OCI-LY7 (cell line): ENCODE measurements at regions not wholly inside any gene's neighbourhood (a gene's known extent, or its start where the extent isn't known, plus 50 kb on each side); places are given as distances from the start of the nearest gene placed in this dataset.
"Not testable (repeated sequence)": the region's sequence is repeated elsewhere in the genome, so short reads cannot be mapped to it uniquely, and the experiment has no call there.

Source experiments
- CTCF ChIP-seq: fragments of 200-600 bp; sonication (generic); conservative IDR thresholded peaks from 2 replicates; pipeline ENCODE4 v1.5.1; 2014; ENCODE audit warnings: mild to moderate bottlenecking, antibody characterized with exemption, low read length, moderate library complexity, mixed read lengths
- EZH2phosphoT487 ChIP-seq: fragments of 200-600 bp; sonication (generic); IDR thresholded peaks from 2 replicates; pipeline ENCODE4 v1.6.1; 2018; ENCODE audit warnings: low read depth, borderline replicate concordance, mild to moderate bottlenecking, mixed run types, antibody characterized with exemption, low read length, moderate library complexity, mixed read lengths

DNA sequence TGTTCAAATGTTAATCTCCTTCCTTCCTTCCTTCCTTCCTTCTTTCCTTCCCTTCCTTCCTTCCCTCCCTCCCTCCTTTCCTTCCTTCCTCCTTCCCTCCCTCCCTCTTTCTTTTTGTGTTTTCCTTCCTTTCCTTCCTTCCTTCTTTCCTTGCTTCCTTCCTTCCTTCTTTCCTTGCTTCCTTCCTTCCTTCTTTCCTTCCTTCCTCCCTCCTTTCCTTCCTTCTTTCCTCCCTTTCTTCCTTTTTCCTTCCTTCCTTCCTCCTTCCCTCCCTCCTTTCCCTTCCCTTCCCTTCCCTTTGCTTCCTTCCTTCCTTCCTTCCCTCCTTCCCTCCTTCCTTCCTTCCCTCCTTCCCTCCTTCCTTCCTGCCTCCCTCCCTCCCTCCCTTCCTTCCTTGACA, 136.3 kb downstream of the SLC25A46 start:
- TF ChIP-seq CTCF, EZH2phosphoT487: not testable (repeated sequence)
